GM19397 (cell line): ENCODE measurements at regions not wholly inside any gene's neighbourhood (a gene's known extent, or its start where the extent isn't known, plus 50 kb on each side); places are given as distances from the start of the nearest gene placed in this dataset.
"Not testable (repeated sequence)": the region's sequence is repeated elsewhere in the genome, so short reads cannot be mapped to it uniquely, and the experiment has no call there.

Experiments
- ATAC-seq: cut with Tn5 transposase; IDR thresholded peaks from one replicate; pipeline ENCODE4 v1.9.1; 2021; ENCODE audit warnings: mild to moderate bottlenecking, moderate library complexity; ENCODE audit not compliant: unreplicated experiment

DNA sequence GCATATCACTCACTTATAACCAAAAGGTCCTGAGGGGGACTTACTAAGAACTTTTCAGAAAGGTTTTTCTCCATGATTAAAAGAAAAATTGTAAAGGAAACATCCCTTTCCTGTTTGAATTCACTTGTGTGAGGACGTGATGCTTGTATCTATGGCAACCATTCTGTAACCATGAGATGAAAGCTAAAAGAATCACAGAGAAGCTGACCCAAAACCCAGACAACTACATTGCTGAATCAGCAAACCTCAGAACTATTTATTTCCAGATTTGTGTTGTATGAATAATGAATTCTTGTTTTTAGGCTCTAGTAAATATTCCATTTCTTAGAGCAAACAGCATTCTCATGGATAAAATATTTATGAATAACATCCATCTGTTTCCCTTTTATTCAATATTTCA, 91.2 kb downstream of the RCHY1 start:
- ATAC-seq: no peak

DNA sequence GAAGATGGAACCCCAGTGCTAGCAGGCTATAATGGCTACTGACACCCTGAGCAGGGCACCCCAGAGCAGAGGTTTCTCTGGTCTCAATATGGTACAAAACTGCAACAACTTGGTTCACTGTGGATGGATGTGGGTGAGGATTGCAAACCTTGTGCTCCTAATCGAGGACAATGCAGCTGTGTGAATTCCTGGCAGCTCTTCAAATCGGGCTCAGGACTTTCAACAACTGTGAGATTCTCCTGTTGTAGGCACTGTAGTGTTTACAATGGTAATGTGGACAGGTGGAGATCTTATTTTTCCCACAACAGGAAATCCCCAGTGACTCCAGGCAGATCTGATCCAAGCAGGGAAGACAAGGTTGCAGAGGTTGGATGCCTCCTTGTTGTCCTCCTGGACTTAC, 101.5 kb downstream of the RCHY1 start:
- no peak for ATAC-seq

DNA sequence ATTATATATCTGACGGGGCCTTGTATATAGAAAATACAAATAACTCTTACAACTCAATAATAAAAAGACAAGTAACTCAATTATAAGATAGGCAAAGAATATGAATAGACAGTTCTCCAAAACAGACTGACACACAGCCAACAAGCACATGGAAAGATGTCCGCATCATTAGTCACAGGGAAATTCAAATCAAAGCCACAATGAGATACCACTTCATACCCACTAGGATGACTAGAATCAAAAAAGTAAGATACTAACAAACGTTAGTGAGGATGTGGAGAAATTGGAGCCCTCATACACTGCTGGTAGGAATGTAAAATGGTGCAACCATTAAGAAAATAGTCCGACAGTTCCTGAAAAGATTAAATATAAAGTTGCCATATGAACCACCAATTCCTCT, 115.7 kb downstream of the RCHY1 start:
- no peak for ATAC-seq

DNA sequence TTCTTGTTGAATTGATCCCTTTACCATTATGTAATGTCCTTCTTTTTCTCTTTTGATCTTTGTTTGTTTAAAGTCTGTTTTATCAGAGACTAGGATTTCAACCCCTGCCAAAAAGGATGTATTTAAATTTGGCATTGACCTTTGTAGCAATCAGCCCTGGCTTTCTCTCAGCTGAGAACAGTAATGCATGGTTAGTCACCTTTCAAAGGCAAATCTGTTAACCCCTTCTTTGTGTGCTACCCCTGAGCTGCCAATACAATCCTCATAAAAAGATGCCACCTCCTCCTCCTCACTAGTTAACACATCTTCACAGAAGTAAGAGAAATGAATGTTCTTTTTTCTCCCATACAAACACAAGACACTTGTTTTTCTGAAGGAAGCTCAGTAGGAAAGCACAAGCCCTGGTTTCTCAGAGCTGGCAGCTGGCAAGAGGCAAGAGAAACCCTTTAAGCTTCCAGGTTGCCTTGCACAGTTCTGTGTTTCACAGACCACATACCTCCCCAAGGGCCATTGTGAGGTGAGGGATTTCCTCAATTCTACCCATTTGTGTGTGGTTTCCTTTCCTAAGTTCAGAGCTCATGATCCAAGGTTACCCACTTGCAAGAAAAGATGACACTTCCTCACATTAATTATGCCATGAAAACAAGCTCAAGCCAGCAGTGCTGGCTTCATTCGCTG, 122.6 kb downstream of the RCHY1 start:
- no peak for ATAC-seq

DNA sequence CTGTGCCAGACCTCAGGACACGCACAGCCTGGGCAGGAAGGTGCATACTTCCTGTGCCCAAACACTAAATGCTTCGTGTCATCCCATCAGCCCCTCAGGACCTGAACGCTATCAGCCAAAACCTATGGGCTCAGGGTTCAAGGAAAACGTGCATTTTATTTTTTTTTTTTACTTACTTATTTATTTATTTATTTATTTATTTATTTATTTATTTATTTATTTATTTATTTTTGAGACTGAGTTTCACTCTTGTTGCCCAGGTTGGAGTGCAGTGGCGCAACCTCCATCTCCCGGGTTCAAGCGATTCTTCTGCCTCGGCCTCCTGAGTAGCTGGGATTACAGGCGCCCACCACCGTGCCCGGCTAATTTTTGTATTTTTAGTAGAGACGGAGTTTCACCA, 127.8 kb downstream of the RCHY1 start:
- not testable (repeated sequence) for ATAC-seq

DNA sequence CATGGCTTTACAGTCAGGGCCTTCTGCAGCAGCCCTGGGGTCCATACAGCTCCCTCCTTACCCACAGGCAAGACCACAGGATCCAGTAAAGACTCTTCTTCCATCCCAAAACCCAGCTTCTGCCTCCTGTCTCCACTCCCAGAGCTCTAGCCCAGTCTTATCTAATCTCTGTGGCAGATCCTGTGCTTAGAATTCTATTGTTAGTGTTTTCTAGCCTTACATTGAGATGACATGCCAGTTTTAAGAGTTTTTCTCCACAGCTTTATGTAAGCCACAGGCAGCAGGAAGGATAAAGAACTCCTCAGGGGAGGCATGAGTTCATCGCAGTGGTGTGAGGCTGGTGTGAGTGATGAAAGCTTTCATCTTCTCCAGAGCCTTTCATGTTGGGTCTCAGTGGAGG, 129.1 kb downstream of the RCHY1 start:
- no peak for ATAC-seq

DNA sequence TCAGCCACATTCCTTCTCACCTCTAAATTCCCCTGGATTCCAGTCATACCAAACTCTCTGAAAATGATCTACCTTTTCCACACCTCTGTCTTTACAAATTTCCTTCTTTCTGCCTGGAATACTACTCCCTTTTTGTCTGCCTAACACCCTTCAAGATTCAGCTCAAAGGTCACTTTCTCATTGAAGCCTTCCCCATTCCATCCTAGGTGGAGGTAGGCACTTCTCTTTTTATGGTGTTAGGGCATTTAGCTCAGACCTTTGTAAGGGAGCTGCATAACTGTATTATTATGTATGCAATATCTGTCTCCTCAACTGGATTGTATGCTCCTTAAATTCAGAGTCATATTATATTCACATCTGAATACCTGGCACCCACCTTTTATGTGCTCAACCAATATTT, 137.7 kb downstream of the RCHY1 start:
- no peak for ATAC-seq

DNA sequence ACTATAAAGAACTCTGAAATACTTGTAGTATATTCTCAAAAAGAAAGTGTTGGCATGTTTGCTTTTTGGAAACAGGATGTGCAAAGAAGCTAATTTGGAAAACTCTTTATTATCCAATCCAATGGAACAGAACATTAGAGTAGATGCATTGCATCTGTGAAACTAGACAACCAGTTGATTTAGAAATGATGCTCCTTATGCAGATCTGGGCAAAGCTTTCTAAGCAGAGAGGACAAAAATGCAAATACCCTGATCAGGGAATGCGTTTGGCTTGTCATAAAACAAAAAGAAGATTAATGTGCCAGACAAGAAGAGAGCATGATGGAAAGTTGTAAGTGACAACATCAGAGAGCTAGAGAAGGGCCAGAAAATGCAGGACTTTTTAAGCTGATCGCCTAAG, 142.3 kb downstream of the RCHY1 start:
- no peak for ATAC-seq

DNA sequence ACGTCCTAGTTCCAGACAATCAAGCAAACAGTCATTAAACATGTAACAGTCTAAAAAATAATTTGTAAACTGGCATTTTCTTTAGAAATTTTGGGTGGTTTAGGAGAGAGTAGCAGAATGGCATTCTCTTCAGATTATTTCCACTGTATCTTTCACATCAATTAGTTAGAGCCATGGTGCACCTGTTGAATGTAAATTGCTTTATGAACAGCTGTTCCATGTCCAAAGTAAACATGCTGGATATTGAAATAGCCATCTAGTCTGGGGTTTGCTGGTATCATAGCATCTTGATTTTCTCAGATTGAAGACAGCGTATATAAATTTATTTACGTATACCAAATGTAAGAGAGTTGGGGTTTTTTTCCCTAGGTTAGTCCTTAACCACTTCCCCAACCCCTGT, 143.6 kb downstream of the RCHY1 start:
- ATAC-seq: no peak

DNA sequence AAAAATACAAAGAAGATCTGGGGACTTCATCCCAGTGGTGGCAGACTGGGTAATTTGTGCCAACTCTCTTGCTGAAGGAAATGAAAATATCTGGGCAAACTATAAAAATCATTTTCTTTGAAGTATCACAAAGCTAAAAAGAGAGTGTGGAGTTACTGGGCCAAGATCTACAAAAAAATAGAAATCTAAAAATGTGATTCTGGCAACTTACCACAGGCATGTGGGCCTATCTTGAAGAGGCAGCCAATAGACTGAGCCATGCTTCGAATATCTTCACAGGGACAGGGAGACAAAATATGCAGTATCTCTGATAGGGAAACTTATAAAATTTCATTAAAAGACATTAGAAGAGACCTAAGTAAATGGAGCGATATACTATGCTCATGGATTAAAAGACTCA, 168.8 kb downstream of the RCHY1 start:
- no peak for ATAC-seq

DNA sequence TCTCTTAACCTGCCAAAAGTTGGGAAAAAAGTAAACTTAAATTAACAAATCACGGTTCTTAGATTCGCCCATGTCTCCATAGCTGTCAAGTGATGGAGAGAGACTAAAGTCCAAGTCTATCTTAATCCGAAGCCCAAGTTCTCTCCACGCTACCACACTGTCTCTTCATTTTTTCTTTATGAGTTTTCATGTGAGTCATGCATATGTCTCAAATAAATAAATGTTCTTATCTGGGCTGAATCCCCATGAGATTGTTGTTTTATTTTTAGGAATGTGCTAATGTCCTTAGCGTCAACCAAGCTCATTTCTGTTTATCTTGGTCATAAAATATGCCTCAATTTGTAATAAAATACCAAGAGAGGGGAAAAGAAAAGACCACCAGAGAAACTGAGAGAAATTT, 169.3 kb downstream of the RCHY1 start:
- ATAC-seq: no peak

DNA sequence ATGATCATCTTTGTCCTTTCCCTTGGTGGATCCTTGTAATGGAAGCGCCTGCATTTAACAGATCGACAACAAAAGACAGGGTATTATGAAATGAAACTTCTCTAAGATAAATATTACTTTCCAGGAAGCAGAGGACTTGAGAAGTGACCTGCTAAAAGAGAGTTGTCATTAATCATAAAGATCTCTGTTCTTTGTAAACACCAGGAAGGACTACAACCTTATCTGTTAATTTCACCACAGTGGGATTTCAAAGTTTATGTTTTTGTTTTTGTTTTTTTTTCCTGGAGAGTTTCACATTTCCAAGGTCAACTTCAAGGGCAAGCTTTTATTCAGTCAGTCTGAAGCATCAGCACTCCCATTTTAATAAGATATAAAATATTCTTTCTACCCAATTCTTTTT, 170.9 kb downstream of the RCHY1 start:
- no peak for ATAC-seq

DNA sequence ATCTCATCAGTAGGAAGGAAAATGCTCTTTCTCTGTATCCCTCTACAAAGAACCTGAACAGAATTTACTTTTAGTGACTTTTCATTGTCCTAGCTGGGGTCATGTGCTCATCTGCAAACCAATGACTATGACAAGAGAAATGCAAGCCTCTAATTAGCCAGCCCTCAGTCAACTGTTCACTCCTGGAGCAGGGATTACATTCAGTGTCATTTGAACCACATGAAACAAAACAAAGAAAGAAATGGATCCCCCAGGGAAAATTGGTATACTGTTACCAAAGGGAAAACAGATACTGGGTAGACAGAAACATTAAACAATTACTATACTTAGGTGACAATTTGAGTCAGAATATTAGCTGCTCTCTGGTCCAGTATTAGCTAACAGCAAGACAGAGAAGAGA, 173.6 kb downstream of the RCHY1 start:
- no peak for ATAC-seq

DNA sequence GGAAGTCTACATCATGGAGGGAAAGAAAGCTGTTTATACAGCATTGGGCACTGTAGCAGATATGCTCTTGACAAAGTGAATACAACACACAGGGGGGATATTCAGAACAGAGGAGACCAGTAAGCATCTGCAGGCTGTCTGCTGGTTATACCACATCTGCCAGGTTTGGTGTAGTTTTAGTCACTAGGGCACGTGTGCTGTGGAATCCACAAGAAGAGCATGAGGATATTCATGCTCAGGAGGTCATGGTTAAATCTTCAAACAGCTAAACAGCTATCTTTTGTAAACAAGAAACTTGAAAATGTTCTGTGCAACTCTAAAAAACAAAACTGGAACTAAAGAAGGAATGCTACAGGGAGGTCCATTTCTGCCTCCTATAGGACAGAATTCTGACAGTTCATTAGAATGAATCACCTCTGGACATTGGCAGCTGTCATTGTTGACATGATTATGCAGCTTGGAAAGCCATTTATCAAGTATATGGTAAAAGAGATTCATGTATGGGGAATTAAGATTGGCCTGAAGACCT, 175.8 kb downstream of the RCHY1 start:
- no peak for ATAC-seq

DNA sequence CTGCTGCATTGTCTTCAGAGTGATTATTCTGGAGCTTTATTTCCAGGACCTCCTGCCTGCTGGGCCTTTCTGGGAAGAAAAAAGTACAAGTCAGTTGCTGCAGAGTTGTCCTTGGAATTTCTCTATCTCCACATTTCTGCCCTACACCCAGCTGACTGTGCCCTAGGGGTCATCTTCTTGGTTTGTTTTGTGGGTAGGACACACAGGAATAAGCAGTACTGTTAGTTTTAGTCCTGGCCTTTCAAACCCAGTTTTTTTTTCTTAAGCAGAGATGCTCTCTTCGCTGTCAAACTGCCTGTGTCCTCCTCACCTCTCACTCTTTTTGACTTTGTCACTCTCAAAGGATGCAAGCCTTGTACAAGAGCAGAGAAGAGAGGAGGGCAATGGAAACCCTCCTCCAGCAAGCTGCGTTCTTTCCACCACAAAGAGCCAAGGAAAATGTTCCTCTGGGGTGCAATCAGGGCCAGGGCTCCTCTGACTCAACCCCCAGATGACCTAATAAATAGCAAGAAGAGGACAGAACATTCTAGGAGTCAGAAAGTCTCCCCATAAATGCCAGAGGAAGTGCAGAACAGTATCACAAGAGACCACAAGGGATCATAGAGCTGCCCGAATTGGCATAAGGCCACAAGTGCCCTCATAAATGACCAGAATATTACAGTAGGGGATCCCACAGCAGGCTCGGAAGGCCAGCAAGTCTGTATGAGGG, 186.2 kb downstream of the RCHY1 start:
- ATAC-seq: no peak

DNA sequence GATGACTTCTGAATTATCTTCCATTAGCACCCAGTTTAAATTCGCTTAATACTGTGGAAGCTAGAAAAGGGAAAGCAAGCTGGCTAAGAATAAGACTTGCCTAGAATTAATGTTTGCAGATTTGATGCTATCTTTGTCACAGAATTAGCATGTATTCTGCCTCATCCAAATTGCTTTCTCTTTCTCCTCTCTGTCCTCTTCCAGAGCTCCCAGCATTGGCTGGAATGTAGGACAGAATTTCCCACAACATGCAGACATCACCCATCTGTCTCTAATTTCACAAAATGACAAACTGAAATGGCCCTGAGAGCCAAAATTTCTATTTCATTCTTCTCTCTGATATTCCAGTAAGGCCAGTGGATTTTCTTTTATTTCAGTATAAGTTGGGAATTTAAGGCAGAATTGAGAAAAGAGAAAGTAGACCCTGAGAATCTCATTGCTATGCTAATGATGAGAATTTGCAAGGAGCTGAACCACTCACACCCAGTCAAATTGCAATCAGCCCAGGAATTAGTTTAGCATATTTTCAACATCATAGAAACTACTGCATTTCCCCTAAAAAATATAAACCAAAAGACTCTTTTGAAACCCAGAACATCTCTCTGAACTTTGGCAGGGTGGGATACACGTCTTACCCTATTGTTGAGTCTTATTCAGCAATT, 188.8 kb downstream of the RCHY1 start:
- no peak for ATAC-seq

DNA sequence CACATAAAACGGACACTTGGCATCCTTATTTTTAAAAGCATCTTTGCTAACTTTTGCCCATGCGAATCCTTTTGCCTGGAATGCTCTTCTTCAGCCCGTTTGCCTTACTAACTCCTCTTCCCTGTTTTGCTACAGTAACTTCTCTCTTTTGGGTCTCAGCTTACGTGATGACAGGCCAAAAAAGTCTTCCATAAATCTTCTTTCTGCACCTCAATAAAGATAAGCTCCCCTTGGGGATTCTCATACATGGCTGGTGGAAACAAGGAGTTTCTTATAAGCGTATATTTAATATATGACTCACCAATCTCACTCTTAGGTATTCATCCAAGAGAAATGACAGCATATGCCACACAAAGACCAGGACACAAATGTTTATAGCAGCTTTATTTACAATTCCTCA, 192.7 kb downstream of the RCHY1 start:
- no peak for ATAC-seq

DNA sequence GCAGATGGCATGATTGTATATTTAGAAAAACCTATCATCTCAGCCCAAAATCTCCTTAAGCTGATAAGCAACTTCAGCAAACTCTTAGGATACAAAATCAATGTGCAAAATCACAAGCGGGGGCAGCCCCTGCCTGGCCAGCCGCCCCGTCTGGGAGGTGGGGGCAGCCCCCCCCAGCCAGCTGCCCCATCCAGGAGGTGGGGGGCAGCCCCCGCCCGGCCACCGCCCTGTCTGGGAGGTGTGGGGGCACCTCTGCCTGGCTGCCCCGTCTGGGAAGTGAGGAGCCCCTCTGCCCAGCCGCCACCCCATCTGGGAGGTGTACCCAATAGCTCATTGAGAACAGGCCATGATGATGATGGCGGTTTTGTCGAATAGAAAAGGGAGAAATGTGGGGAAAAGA, 196.6 kb downstream of the RCHY1 start:
- ATAC-seq: not testable (repeated sequence)

DNA sequence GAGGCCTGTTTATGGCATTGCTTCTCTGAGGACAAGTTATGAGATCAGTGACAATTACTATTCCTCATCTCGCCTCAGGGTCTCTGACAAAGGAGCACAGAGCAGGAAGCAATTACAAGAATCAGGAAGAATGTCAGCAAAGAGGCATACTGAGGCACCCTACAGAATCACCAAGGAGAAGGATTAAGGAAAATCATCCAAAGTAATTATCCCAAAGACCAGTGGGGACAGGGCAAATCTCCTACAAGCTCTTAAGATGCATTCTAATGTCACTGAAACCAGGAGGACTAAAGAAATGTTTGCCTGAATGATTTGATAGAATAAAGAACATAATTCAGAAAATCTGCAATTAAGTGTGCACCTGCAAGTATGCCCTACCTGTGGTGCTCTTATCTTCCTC, 206.2 kb downstream of the RCHY1 start:
- no peak for ATAC-seq

DNA sequence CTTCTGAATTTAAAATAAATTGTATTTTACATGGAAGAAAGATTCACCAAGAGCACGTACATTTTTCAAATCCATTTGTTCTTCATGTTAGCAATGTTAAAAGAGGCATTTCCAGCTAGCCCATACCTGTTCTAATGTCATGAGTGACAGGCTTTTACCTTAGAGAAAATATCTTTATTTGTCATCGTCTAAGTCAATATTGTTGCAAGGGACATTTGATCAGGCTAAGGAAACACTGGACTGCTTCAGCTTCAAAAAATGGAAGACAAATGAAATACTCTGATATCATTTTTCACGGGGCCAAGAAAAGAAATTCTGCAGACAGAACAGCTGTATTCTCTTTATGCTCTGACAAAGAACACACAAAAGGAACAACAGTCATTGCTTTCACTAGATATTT, 207.7 kb downstream of the RCHY1 start:
- no peak for ATAC-seq

DNA sequence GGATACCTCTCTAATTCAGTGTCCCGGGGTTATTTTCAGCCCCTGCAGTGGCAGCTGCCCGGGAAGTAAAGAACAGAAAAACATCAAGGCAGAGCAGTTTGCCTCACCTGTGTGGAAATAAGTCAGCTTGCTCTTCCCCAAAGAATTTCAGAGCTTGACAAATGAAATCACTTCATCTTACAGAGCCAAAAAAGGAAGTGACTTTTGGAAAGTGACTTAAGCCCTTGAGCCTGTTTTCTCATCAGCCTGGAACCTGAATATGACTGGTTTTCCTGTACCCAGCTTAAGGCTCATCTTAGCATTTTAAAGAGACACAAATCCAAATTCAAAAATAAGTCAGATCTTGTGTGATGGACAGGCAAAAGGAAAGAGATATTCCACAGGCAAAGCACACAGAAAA, 211.6 kb downstream of the RCHY1 start:
- no peak for ATAC-seq

DNA sequence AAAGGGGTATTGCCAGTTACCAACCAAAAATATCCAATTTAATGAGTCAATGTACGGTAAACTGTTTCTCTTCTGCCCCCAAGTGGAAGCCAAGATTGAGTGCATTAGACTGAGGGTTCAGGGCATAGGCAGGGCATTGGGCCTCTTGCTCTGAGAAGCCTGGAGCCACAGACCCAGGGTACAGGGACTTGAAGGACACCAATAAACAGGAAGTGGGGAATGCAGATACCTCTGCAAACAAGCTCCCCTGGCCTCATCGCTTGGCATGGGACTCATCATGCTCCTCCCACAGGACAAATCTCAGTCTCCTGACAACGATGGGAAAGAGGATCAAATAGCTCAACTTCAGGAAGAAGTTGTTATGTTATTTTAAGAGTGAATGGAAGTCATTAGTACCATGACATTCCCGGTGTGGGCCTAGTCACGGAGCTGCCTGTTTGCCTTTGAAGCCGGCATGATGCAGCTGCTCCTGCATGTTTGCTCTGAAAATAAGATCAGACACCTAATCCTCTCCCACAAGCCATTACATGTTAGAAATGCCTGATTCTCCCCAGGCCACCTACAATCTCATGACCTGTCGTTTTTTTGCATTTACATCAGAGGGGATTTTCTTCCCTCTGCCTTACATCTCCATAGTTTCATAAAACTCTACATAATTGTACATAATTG, 224.2 kb downstream of the RCHY1 start:
- ATAC-seq: no peak
